Thyroid gland (tissue), 4 donors: ENCODE measurements at regions not wholly inside any gene's neighbourhood (a gene's known extent, or its start where the extent isn't known, plus 50 kb on each side); places are given as distances from the start of the nearest gene placed in this dataset.

Source experiments
- DNase-seq, 2 donors: peaks; one replicate each; pipeline ENCODE4 v3.0.0-alpha.2; 2019
- H3K27ac ChIP-seq, 3 donors: fragments of 200-600 bp; sonication (generic); 1 replicate in 2 of 3; 2 replicates in 1 of 3; pipeline ENCODE4 v1.5.1; 2016 to 2019; ENCODE audit warnings: mild to moderate bottlenecking in 1 of 3, moderate library complexity in 1 of 3
- H3K27me3 ChIP-seq: fragments of 200-600 bp; sonication (generic); one replicate; pipeline ENCODE4 v1.5.1; 2019
- H3K36me3 ChIP-seq, 2 donors: fragments of 200-600 bp; sonication (generic); one replicate each; pipeline ENCODE4 v1.5.1; 2016 to 2019
- H3K4me1 ChIP-seq, 2 donors: fragments of 200-600 bp; sonication (generic); one replicate each; pipeline ENCODE4 v1.5.1; 2017 to 2019
- H3K4me3 ChIP-seq, 3 donors: fragments of 200-600 bp; sonication (generic); replicated peaks in 1 of 3; 1 replicate in 2 of 3; 2 replicates in 1 of 3; pipeline ENCODE4 v1.5.1; 2016; ENCODE audit warnings: mild to moderate bottlenecking in 1 of 3
- H3K9me3 ChIP-seq: fragments of 200-600 bp; sonication (generic); one replicate; pipeline ENCODE4 v1.5.1; 2017
- POLR2A ChIP-seq, 2 donors: fragments of 450-650 bp; IDR thresholded peaks; one replicate each; pipeline ENCODE4 v1.6.1; 2017; ENCODE audit warnings: antibody characterized with exemption in 2 of 2, mild to moderate bottlenecking in 2 of 2, moderate library complexity in 1 of 2
- WGBS, 2 donors: methylation state at CpG; one replicate each; pipeline ENCODE4 v1.1.5; 2017; 5-methylcytosine and 5-hydroxymethylcytosine counted together
- intact Hi-C: fragments of 100-400 bp; cut with DNase I; formaldehyde crosslinking; loops from one replicate; pipeline ENCODE4 v1.15.1; 2023
- TF ChIP-seq, protein P1 (sequence below), 6 experiments: fragments of 200-600 bp in 3 of 6; fragments of 450-650 bp in 3 of 6; sonication (generic) in 3 of 6; IDR thresholded peaks; one replicate each; pipeline ENCODE4 v1.5.1; 2016 to 2019; ENCODE audit warnings: antibody characterized with exemption in 6 of 6, mild to moderate bottlenecking in 2 of 6, inconsistent platforms in 1 of 6, moderate library complexity in 1 of 6

DNA sequence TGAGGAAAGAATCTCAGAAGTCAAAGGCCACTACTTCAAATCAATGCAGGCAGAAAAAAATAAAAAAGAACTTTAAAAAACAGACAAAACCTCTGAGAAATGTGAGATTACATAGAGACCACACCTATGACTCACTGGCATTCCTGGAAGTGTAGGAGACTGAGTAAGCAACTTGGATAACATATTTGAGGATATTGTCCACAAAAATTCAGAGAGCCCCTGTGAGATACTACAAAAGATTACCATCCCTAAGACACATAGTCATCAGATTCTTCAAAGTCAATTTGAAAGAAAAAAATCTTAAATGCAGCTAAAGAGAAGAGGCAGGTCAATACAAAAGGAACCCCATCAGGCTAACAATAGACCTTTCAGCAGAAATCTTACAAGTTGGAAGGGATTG is 887.3 kb downstream of the NTRK3 start:
- no peak for DNase-seq
- no peak overlapping the region for H3K4me3 ChIP-seq
- intact Hi-C loops = no loop called here
- H3K9me3 ChIP-seq = no peaks in the 10 kb centered on the region
- no peaks in the 10 kb centered on the region for H3K4me1 ChIP-seq
- no peak overlapping the region for H3K27ac ChIP-seq
- TF ChIP-seq, protein P1, sequence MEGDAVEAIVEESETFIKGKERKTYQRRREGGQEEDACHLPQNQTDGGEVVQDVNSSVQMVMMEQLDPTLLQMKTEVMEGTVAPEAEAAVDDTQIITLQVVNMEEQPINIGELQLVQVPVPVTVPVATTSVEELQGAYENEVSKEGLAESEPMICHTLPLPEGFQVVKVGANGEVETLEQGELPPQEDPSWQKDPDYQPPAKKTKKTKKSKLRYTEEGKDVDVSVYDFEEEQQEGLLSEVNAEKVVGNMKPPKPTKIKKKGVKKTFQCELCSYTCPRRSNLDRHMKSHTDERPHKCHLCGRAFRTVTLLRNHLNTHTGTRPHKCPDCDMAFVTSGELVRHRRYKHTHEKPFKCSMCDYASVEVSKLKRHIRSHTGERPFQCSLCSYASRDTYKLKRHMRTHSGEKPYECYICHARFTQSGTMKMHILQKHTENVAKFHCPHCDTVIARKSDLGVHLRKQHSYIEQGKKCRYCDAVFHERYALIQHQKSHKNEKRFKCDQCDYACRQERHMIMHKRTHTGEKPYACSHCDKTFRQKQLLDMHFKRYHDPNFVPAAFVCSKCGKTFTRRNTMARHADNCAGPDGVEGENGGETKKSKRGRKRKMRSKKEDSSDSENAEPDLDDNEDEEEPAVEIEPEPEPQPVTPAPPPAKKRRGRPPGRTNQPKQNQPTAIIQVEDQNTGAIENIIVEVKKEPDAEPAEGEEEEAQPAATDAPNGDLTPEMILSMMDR (IDR thresholded peaks at IDR 0.05) = no peak
- no peak for TF ChIP-seq POLR2A (IDR thresholded peaks at IDR 0.05)
- H3K27me3 ChIP-seq = no peaks in the 10 kb centered on the region
- H3K36me3 ChIP-seq = no peaks in the 10 kb centered on the region

DNA sequence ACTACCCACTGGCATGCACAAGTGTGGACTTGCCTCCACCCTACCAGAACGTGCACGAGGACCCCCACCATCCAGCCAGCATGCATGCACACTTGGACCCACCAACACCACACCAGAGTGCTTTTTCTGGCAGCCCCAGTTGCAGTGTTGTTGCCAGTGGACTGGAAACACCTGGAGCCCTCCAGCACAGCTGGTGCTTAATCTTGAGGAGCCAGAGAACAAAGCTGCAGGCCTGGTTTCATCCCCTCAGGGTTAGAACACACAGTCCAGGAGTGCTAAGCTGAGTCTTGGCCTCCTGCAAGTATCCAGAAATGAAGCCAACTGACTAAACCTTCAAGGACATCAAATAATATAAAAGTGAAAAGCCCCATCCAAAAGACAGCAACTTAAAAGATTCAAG is 888.0 kb downstream of the NTRK3 start:
- TF ChIP-seq, protein P1 (IDR thresholded peaks at IDR 0.05) = no peak
- TF ChIP-seq POLR2A (IDR thresholded peaks at IDR 0.05) = no peak
- Histone ChIP-seq H3K4me1 (no peaks in the 10 kb centered on the region), H3K27ac (no peak overlapping the region), H3K9me3 (no peaks in the 10 kb centered on the region), H3K36me3 (no peaks in the 10 kb centered on the region), H3K4me3 (no peak overlapping the region), H3K27me3 (no peaks in the 10 kb centered on the region)
- 93 to 100% methylated on average over 2 of the region's 2 CpGs for WGBS, 2 donors
- intact Hi-C loops = no loop called here
- DNase-seq = no peak

DNA sequence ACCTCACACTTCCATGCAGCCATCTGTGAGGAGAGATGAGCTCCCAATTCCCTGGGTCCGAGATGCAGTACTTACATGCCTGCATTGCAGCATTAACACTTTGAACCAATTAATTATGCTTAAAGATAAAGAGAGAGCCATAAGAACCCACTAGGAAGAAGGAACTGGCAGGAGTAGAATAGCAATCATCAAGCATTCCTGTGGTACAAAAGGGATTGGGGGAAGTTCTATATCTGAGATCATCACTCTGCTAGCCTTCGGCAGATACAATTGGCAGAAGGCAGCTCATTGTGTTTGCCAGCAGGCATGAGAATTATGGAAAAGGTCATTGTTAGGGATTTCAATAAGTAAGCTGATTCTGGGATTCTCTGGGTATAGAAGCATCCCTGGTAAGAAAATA is 891.4 kb downstream of the NTRK3 start:
- H3K36me3 ChIP-seq = no peaks in the 10 kb centered on the region
- no peak overlapping the region for H3K4me3 ChIP-seq
- 67 to 76% methylated on average over 2 of the region's 2 CpGs for WGBS, 2 donors
- intact Hi-C loops = no loop called here
- no peaks in the 10 kb centered on the region for H3K9me3 ChIP-seq
- DNase-seq = no peak
- TF ChIP-seq, protein P1 (IDR thresholded peaks at IDR 0.05) = no peak
- TF ChIP-seq POLR2A (IDR thresholded peaks at IDR 0.05) = no peak
- H3K27me3 ChIP-seq = no peaks in the 10 kb centered on the region
- H3K27ac ChIP-seq = no peak overlapping the region
- H3K4me1 ChIP-seq = no peaks in the 10 kb centered on the region

DNA sequence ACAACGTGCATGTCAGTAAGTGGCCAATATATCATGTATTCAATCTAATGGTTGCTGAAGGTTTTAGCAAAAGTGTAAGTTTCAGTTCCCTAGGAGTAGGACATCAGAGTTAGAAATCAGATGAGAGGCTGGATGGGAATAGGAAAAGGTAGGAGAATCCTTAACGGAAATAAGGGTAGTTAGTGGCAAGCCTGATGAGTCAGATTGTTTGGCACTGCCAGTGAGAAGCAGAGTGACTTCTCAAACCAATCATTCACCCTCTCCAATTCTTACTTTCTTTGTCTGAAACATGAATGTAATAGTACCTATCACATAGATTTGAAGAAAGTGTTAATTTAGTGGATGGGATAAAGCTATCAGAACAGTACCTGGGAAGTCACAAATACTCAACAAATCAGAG is 894.0 kb downstream of the NTRK3 start:
- Histone ChIP-seq H3K36me3 (no peaks in the 10 kb centered on the region), H3K4me3 (no peak overlapping the region), H3K27ac (no peak overlapping the region), H3K9me3 (no peaks in the 10 kb centered on the region), H3K27me3 (no peaks in the 10 kb centered on the region), H3K4me1 (no peaks in the 10 kb centered on the region)
- intact Hi-C loops = no loop called here
- no peak for DNase-seq
- 72 to 83% methylated on average over 2 of the region's 2 CpGs for WGBS, 2 donors
- TF ChIP-seq POLR2A (IDR thresholded peaks at IDR 0.05) = no peak
- TF ChIP-seq, protein P1 (IDR thresholded peaks at IDR 0.05) = no peak

DNA sequence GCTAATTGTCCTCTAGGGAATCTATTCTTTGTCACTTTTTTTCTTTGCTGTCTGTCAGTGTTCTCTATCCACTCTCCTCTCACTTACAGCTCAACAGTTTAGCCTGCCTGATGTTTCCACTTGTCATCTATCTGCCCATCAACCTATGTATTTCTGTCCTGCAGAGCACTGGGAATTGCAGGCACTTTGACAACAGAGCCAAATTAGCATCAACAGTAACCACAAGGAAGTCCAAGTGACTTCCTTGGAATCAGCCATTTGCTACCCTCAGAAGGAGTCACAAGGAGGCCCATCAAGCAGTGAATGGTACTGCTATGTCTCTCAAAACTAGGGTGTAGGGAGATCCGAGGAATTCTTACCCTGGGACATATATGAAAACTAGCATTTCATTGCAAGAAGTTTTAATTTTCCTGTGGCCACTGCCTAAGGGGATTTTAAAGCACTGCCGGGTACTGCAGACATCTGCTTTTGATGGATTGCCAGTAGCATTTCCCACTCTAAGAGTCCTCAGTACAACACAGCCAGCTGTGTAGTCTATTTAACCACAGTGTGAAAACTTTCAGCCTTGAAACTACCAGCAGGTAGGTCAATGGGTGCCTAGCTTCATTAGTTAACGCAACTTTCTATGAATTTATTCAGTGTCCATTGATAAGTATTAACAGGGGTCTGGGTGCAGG is 898.8 kb downstream of the NTRK3 start:
- Histone ChIP-seq H3K4me3 (no peak overlapping the region), H3K27me3 (no peaks in the 10 kb centered on the region), H3K9me3 (no peaks in the 10 kb centered on the region), H3K4me1 (no peaks in the 10 kb centered on the region), H3K36me3 (no peaks in the 10 kb centered on the region), H3K27ac (no peak overlapping the region)
- intact Hi-C loops = no loop called here
- DNase-seq = no peak
- WGBS, 2 donors = 55 to 70% methylated on average over 3 of the region's 3 CpGs
- TF ChIP-seq, protein P1 (IDR thresholded peaks at IDR 0.05) = no peak
- no peak for TF ChIP-seq POLR2A (IDR thresholded peaks at IDR 0.05)
